Uterus (tissue), 3 donors: ENCODE measurements at regions not wholly inside any gene's neighbourhood (a gene's known extent, or its start where the extent isn't known, plus 50 kb on each side); places are given as distances from the start of the nearest gene placed in this dataset.
"Not testable (repeated sequence)": the region's sequence is repeated elsewhere in the genome, so short reads cannot be mapped to it uniquely, and the experiment has no call there.

Experiments used
- DNase-seq, 2 donors: peaks; one replicate each; pipeline ENCODE4 v3.0.0-alpha.2; 2019 to 2020
- H3K27ac ChIP-seq, 2 donors: fragments of 200-600 bp; sonication (generic); 1 replicate in 1 of 2; 2 replicates in 1 of 2; pipeline ENCODE4 v1.5.1; 2016 to 2018
- H3K27me3 ChIP-seq, 2 donors: fragments of 200-600 bp; sonication (generic); one replicate each; pipeline ENCODE4 v1.5.1; 2018 to 2019; ENCODE audit warnings: control low read depth in 1 of 2
- H3K36me3 ChIP-seq, 2 donors: fragments of 200-600 bp; sonication (generic); one replicate each; pipeline ENCODE4 v1.5.1; 2019; ENCODE audit warnings: control low read depth in 1 of 2
- H3K4me1 ChIP-seq, 2 donors: fragments of 200-600 bp; sonication (generic); one replicate each; pipeline ENCODE4 v1.5.1; 2018 to 2019; ENCODE audit warnings: control low read depth in 1 of 2
- H3K4me3 ChIP-seq, 2 donors: fragments of 200-600 bp; sonication (generic); 1 replicate in 1 of 2; 2 replicates in 1 of 2; pipeline ENCODE4 v1.5.1; 2018 to 2019; ENCODE audit warnings: mild to moderate bottlenecking in 1 of 2
- H3K9me3 ChIP-seq, 2 donors: fragments of 200-600 bp; sonication (generic); one replicate each; pipeline ENCODE4 v1.5.1; 2019; ENCODE audit warnings: control low read depth in 1 of 2
- CTCF ChIP-seq, 4 experiments: fragments of 200-600 bp in 2 of 4; fragments of 450-650 bp in 2 of 4; sonication (generic) in 2 of 4; IDR thresholded peaks; one replicate each; pipeline ENCODE4 v1.5.1; 2016 to 2019; ENCODE audit warnings: antibody characterized with exemption in 4 of 4, mild to moderate bottlenecking in 2 of 4, moderate library complexity in 1 of 4
- POLR2A ChIP-seq, 2 donors: fragments of 450-650 bp; IDR thresholded peaks; one replicate each; pipeline ENCODE4 v1.6.1; 2016; ENCODE audit warnings: antibody characterized with exemption in 2 of 2, mild to moderate bottlenecking in 1 of 2, moderate library complexity in 1 of 2
- intact Hi-C: fragments of 100-400 bp; cut with DNase I; formaldehyde crosslinking; loops from one replicate; pipeline ENCODE4 v1.15.1; 2023; ENCODE audit warnings: low total_unique reads
- donor health status: DM: yes; HTN: yes; CAD: no.

- no peaks in the 10 kb centered on the region for H3K4me1 ChIP-seq
- no peak for DNase-seq
- intact Hi-C loops: no loop called here
- H3K27ac ChIP-seq: no peak overlapping the region
- H3K4me3 ChIP-seq: no peak overlapping the region
- TF ChIP-seq CTCF (IDR thresholded peaks at IDR 0.05) (no peak), POLR2A (IDR thresholded peaks at IDR 0.05) (no peak)
- H3K27me3 ChIP-seq: no peaks in the 10 kb centered on the region
- H3K36me3 ChIP-seq: no peaks in the 10 kb centered on the region
- no peaks in the 10 kb centered on the region for H3K9me3 ChIP-seq
Measured at GRCh38 chr3:75248974-75249373, 415.2 kb upstream of the FRG2C start.

GRCh38 chr3:75254685-75255084 lies 409.4 kb upstream of the FRG2C start:
- H3K4me3 ChIP-seq: no peak overlapping the region
- no peaks in the 10 kb centered on the region for H3K36me3 ChIP-seq
- no peak overlapping the region for H3K27ac ChIP-seq
- intact Hi-C loops: no loop called here
- no peak for DNase-seq
- H3K9me3 ChIP-seq: no peaks in the 10 kb centered on the region
- H3K27me3 ChIP-seq: no peaks in the 10 kb centered on the region
- no peaks in the 10 kb centered on the region for H3K4me1 ChIP-seq
- no peak for TF ChIP-seq POLR2A (IDR thresholded peaks at IDR 0.05)

- DNase-seq, H3K27me3 ChIP-seq, H3K9me3 ChIP-seq, H3K4me1 ChIP-seq, H3K27ac ChIP-seq, intact Hi-C loops, H3K4me3 ChIP-seq, H3K36me3 ChIP-seq: not testable (repeated sequence)
- peak in 1 of 4 experiments; percentile 8 for TF ChIP-seq CTCF (IDR thresholded peaks at IDR 0.05)
Measured at GRCh38 chr3:75258825-75259683, 405.1 kb upstream of the FRG2C start.

GRCh38 chr3:75260975-75261374 lies 403.2 kb upstream of the FRG2C start:
- intact Hi-C loops, H3K4me1 ChIP-seq, H3K27ac ChIP-seq: not testable (repeated sequence)

GRCh38 chr3:75262661-75263060 lies 401.5 kb upstream of the FRG2C start:
- Histone ChIP-seq H3K27ac (no peak overlapping the region), H3K27me3 (no peaks in the 10 kb centered on the region), H3K4me3 (no peak overlapping the region), H3K9me3 (no peaks in the 10 kb centered on the region), H3K4me1 (no peaks in the 10 kb centered on the region), H3K36me3 (no peaks in the 10 kb centered on the region)
- intact Hi-C loops: no loop called here
- no peak for DNase-seq
- no peak for TF ChIP-seq CTCF (IDR thresholded peaks at IDR 0.05)
- TF ChIP-seq POLR2A (IDR thresholded peaks at IDR 0.05): no peak

More at GRCh38 chr3:75260975-75261374, 403.2 kb upstream of the FRG2C start:
- not testable (repeated sequence) for H3K27me3 ChIP-seq, H3K4me3 ChIP-seq, H3K36me3 ChIP-seq, DNase-seq, H3K9me3 ChIP-seq

- Histone ChIP-seq H3K4me1 (no peaks in the 10 kb centered on the region), H3K36me3 (no peaks in the 10 kb centered on the region), H3K27ac (no peak overlapping the region), H3K27me3 (no peaks in the 10 kb centered on the region), H3K4me3 (no peak overlapping the region), H3K9me3 (no peaks in the 10 kb centered on the region)
- intact Hi-C loops: no loop called here
- no peak for DNase-seq
- TF ChIP-seq CTCF (IDR thresholded peaks at IDR 0.05) (no peak), POLR2A (IDR thresholded peaks at IDR 0.05) (no peak)
Measured at GRCh38 chr3:75265897-75266296, 398.2 kb upstream of the FRG2C start.

- H3K4me1 ChIP-seq, H3K4me3 ChIP-seq, intact Hi-C loops, DNase-seq, H3K27ac ChIP-seq, H3K27me3 ChIP-seq, H3K36me3 ChIP-seq, H3K9me3 ChIP-seq: not testable (repeated sequence)
Measured at GRCh38 chr3:75268576-75268975, 395.6 kb upstream of the FRG2C start.

- H3K27me3 ChIP-seq, DNase-seq, H3K4me3 ChIP-seq, H3K4me1 ChIP-seq, H3K27ac ChIP-seq, H3K36me3 ChIP-seq, intact Hi-C loops, H3K9me3 ChIP-seq: not testable (repeated sequence)
Measured at GRCh38 chr3:75272237-75272636, 391.9 kb upstream of the FRG2C start.
